Stomach (tissue), 4 donors: ENCODE measurements at regions not wholly inside any gene's neighbourhood (a gene's known extent, or its start where the extent isn't known, plus 50 kb on each side); places are given as distances from the start of the nearest gene placed in this dataset.

Experiments
- POLR2A ChIP-seq, 4 donors: fragments of 450-650 bp; IDR thresholded peaks; one replicate each; pipeline ENCODE4 v1.6.1; 2016; ENCODE audit warnings: antibody characterized with exemption in 4 of 4, control low read depth in 2 of 4, mild to moderate bottlenecking in 1 of 4, moderate library complexity in 1 of 4
- TF ChIP-seq, protein P1 (sequence below), 7 experiments: fragments of 450-650 bp in 4 of 7; fragments of 200-600 bp in 3 of 7; sonication (generic) in 3 of 7; IDR thresholded peaks; one replicate each; pipeline ENCODE4 v1.5.1; 2016 to 2019; ENCODE audit warnings: antibody characterized with exemption in 7 of 7, control low read depth in 2 of 7, mild to moderate bottlenecking in 1 of 7

DNA sequence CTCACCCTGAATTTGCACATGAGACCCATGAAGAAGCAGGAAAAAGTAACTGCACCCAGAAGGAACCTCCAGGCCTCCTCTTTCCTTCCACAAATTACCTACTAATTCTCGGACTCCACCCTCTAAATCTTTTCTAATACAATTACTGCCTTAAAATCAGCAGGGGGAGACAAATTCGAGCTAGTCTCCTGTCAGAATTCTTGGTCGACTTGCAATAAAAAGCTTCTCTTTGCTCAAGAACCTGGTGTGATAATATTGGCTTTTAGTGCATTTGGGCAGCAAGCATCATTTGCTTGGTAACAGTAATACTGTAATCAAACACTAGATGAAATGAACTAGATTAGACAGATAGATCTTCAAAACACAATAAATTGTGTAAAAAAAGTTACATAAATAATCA, 281.9 kb downstream of the RAP2B start:
- no peak for TF ChIP-seq POLR2A (IDR thresholded peaks at IDR 0.05)
- TF ChIP-seq, protein P1, sequence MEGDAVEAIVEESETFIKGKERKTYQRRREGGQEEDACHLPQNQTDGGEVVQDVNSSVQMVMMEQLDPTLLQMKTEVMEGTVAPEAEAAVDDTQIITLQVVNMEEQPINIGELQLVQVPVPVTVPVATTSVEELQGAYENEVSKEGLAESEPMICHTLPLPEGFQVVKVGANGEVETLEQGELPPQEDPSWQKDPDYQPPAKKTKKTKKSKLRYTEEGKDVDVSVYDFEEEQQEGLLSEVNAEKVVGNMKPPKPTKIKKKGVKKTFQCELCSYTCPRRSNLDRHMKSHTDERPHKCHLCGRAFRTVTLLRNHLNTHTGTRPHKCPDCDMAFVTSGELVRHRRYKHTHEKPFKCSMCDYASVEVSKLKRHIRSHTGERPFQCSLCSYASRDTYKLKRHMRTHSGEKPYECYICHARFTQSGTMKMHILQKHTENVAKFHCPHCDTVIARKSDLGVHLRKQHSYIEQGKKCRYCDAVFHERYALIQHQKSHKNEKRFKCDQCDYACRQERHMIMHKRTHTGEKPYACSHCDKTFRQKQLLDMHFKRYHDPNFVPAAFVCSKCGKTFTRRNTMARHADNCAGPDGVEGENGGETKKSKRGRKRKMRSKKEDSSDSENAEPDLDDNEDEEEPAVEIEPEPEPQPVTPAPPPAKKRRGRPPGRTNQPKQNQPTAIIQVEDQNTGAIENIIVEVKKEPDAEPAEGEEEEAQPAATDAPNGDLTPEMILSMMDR (IDR thresholded peaks at IDR 0.05): no peak
